Erythroblast (primary cell): ENCODE measurements at regions not wholly inside any gene's neighbourhood (a gene's known extent, or its start where the extent isn't known, plus 50 kb on each side); places are given as distances from the start of the nearest gene placed in this dataset.

Experiments
- GATA1 ChIP-seq: IDR thresholded peaks from 2 replicates; pipeline ENCODE4 v1.6.1; 2011; ENCODE audit warnings: low read depth, mild to moderate bottlenecking, control low read depth, low read length, moderate library complexity
- POLR2A ChIP-seq: IDR thresholded peaks from 2 replicates; pipeline ENCODE4 v1.6.1; 2011; ENCODE audit warnings: mild to moderate bottlenecking, low read length

GRCh38 chr11:92141159-92141558 is 83.5 kb upstream of the FAT3 start:
- no peak for TF ChIP-seq POLR2A
- no peak for TF ChIP-seq GATA1
